GM12891 (cell line): ENCODE measurements at regions not wholly inside any gene's neighbourhood (a gene's known extent, or its start where the extent isn't known, plus 50 kb on each side); places are given as distances from the start of the nearest gene placed in this dataset.

Experiments used
- DNase-seq: peaks from one replicate; pipeline ENCODE4 v3.0.0; 2011; ENCODE audit warnings: low spot score; ENCODE audit not compliant: insufficient read length
- FAIRE-seq: peaks from 2 replicates; lab custom pipeline; 2011; peaks lifted over from hg19 to GRCh38; lab: Jason Lieb, UNC
- PAX5 ChIP-seq: IDR thresholded peaks from 2 replicates; pipeline ENCODE4 v1.6.1; 2011; ENCODE audit warnings: low read length, moderate library complexity, mild to moderate bottlenecking; ENCODE audit not compliant: insufficient read depth, severe bottlenecking
- POLR2A ChIP-seq: IDR thresholded peaks from 2 replicates; pipeline ENCODE4 v1.6.1; 2011; ENCODE audit warnings: low read depth, low read length, control low read depth
- POLR2AphosphoS5 ChIP-seq: IDR thresholded peaks from 2 replicates; pipeline ENCODE4 v1.6.1; 2011; ENCODE audit warnings: low read depth, low read length, control low read depth
- POU2F2 ChIP-seq: IDR thresholded peaks from 2 replicates; pipeline ENCODE4 v1.6.1; 2011; ENCODE audit warnings: low read depth, mild to moderate bottlenecking, control low read depth, low read length, moderate library complexity
- SPI1 ChIP-seq: IDR thresholded peaks from 2 replicates; pipeline ENCODE4 v1.6.1; 2011; ENCODE audit warnings: low read depth, low read length, control low read depth
- TAF1 ChIP-seq: IDR thresholded peaks from 2 replicates; pipeline ENCODE4 v1.6.1; 2011; ENCODE audit warnings: low read depth, low read length, control low read depth

DNA sequence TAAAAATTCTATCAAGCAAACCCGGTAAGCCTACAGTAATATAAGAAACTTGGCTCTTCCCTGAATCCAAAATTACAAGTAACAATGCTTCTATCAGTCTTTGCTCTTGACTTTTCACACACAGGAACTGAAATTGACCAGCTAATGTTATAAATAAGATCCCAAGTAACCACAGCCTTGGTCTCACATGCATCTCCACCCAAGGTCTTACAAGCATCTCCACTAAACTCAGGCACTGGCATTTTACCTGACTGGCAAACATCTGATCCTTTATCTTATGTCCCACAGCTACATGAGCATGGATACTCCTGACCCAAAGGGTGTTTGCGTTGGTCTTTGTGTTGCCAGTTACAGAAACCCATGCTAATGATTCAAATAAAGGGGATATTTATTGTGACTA lies 302.3 kb upstream of the EPHA4 start:
- no peak for DNase-seq
- TF ChIP-seq POLR2A (no peak), POU2F2 (no peak), POLR2AphosphoS5 (no peak), TAF1 (no peak), PAX5 (no peak), SPI1 (no peak)

DNA sequence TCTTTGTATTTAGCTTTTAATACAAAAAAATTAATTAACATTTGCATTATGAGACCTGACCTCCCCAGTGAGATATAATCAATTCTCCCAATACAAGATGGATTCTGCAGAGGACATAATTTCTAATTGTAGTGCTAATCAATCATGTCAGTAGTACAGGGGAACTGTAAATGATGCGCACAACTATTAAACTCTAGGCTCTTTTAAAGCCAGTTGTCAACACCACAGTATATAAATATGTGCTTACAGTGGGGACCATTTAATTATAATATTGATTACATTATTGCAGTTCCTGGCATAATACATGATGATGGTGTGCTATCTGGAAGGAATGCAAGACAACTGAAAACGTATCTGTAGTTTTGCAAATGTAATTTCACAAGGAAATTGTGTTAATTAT lies 285.6 kb upstream of the EPHA4 start:
- TF ChIP-seq POLR2AphosphoS5 (no peak), POU2F2 (no peak), PAX5 (no peak), TAF1 (no peak), POLR2A (no peak), SPI1 (no peak)
- FAIRE-seq = no peak
- DNase-seq = no peak

More for the DNA sequence above, 302.3 kb upstream of the EPHA4 start:
- no peak for FAIRE-seq

DNA sequence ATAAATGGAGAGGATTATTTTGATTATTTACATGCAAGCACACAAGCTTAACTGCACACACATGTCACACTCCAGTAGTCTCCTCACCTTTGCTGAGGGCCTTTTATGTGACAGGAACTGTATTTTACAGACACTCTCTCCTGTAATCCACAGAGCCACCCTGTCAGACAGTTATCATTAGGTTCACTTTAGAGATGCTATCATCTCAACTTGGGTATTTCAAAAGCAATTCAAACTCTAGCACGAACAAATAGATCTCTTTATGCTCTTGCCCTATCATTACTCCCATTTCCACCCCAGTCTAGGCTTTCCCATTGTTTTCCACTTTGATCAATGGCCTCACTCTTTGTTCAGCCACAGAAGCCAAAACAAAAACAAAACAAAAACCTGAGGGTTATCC lies 281.2 kb upstream of the EPHA4 start:
- FAIRE-seq (no peak), DNase-seq (no peak)
- TF ChIP-seq TAF1 (no peak), POLR2AphosphoS5 (no peak), PAX5 (no peak), POLR2A (no peak), SPI1 (no peak), POU2F2 (no peak)

DNA sequence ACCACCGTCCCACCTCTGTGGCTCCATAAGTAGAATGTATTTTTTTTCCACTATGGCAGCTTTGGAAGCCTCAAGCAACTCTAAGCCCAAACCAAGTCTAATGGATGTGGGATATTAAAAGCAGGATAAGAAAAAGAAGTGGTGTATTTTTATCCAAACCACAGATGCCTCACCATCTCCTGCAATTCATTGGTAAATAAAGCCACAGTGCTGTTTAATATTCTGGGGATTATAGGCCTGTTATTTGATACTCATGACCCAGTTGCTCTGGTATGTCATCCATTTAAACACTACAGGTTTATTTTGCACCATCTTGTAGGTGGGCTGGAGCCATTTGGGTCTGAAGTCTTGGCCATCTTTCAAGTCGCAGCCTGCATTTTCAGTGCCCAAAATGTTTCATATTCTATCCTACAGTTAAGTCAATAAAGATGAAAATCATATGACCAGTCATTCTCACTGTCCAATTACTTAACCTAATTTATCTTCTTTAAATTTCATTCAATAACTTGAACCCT lies 279.5 kb upstream of the EPHA4 start:
- no peak for FAIRE-seq
- no peak for TF ChIP-seq PAX5
- no peak for TF ChIP-seq POU2F2
- no peak for TF ChIP-seq POLR2AphosphoS5
- TF ChIP-seq SPI1 = no peak
- TF ChIP-seq POLR2A = no peak
- no peak for TF ChIP-seq TAF1
- no peak for DNase-seq

DNA sequence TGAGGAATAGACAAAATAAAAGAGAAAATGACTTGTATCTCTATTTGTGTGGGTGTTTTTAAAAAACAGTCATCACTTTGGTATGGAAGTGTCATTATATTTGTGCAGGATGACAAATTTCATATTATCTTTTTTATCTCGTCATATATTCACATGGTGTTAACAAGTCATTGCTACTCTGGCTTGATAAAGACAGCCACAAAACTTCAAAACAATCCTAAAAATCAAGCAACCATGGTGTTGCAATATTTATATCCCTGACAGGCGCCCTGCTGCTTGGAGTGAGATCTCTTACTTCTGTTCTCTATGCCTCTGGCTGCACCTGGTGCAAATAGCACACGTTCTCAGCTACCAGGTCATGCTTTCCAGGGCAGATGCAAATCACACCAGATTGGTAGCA lies 278.0 kb upstream of the EPHA4 start:
- TF ChIP-seq POU2F2 (no peak), PAX5 (no peak), POLR2AphosphoS5 (no peak), POLR2A (no peak), TAF1 (no peak), SPI1 (no peak)

DNA sequence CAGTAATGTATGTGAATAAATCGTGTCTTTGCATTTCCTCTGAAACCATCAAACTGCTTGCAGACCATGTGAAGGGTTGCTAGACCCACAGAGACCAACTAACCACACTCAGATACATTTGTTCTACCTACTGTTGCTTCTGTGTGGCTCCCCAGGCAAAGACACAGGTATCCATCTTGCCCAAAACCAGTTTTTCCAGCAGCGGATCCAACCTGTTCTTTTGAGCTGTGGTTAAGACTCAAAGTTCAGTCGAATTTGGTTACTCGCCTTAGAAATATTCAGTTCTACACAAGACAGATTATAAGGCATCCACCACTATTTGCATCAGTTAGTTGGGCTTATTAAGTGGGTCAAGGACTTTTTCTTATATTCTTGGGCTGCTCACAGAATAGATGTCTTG lies 276.2 kb upstream of the EPHA4 start:
- TF ChIP-seq TAF1 (no peak), SPI1 (no peak)
- no peak for DNase-seq
- FAIRE-seq = no peak

More for the DNA sequence above, 278.0 kb upstream of the EPHA4 start:
- DNase-seq (no peak), FAIRE-seq (no peak)

DNA sequence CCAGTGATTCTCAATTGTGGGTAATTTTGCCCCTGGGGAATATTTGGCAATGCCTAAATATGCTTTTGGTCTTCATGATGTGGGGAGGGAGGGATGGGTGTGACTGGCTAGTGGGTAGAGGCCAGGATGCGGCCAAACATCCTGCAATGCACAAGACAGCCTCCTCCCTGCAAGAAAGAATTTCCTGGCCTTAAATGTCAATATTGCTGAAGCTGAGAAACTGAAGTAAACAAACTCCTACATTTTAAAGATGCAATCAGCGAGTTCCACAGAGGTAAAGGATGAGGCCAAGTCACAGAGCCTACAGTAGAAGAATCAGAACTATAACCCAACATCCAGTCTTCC lies 272.9 kb upstream of the EPHA4 start:
- TF ChIP-seq POLR2A (no peak), TAF1 (no peak), POU2F2 (no peak), SPI1 (no peak), POLR2AphosphoS5 (no peak), PAX5 (no peak)
- FAIRE-seq = no peak

DNA sequence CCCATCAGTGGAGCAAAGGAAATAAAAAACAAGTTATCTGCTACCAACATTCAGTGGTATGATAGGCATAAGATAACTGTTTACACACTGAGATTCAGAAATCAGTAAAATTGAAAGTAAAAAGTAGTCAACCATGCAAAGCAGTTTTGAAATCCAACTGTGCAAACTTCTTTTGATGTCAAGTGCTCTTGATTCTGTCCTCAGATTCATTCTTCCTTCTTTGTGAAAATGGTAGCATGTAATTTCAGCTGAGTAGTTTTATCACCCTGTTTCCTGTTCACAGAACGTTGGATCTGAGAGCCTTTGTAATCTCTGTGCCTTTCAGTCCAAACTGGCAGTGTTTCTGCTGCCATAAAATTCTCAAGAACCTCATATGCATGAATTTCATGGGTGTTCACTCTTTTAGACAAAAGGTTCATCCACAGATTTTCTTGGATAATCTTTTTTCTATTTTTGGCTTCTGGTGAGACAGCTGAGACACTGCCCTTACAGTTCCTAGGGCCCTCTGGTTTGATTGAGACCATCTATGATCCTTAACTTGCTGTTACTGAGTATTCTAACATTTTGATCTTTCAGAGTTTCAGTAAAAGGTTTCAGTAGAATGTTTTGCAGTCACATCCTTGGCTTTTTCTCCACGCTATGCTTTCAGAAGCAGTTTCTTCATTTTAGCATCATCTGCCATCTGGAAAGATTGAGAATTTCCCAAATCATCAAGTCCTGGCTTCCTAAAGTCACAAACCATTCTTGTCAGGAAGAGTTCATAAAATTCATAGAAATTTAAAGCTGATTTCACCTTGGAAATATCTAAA lies 272.3 kb upstream of the EPHA4 start:
- FAIRE-seq (no peak), DNase-seq (no peak)
- no peak for TF ChIP-seq TAF1
- no peak for TF ChIP-seq POLR2AphosphoS5
- no peak for TF ChIP-seq POLR2A
- no peak for TF ChIP-seq PAX5
- no peak for TF ChIP-seq POU2F2
- TF ChIP-seq SPI1 = no peak

More for the DNA sequence above, 272.9 kb upstream of the EPHA4 start:
- no peak for DNase-seq

- FAIRE-seq = no peak
- no peak for DNase-seq
- TF ChIP-seq TAF1 = no peak
Observed at GRCh38 chr2:221836095-221836494, 264.0 kb upstream of the EPHA4 start.

DNA sequence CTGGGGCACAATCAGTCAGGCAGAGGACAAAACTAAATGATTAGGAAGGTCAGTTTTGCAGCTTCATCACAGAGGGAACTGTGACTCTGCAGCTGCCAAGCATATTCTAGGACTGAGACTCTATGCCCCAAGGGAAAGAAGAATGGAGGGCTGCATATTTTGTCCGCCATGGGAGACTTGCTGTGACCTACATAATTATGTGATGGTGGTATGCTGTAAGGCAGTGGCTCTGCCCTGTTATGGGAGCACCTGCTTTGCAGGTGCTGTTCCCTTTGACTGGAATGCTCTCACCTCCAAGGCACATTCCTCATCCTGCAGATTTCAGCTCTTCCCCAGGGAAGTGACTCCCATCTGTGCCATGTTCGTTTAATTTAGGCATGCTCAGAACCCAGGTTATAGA lies 261.9 kb upstream of the EPHA4 start:
- TF ChIP-seq POU2F2 (no peak), TAF1 (no peak), SPI1 (no peak), POLR2AphosphoS5 (no peak), PAX5 (no peak), POLR2A (no peak)

DNA sequence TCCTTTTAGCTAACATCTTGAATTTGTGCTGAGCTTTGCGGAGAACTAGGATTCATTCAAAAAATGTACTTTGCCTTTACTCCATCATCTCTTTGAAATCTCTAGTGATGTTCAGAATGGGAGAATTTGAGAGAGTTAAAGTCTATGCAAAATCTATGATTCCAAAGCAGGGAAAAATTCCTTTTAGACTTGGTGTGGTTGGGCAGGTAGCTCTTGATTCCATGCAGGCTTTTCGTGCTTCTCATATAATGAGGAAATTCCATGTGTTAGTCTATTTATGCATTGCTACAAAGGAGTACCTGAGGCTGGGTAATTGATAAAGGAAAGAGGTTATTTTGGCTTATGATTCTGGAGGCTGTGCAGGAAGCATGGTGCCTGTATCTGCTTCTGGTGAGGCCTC lies 258.9 kb upstream of the EPHA4 start:
- TF ChIP-seq PAX5 = no peak
- TF ChIP-seq POU2F2 = no peak
- no peak for TF ChIP-seq TAF1
- no peak for TF ChIP-seq SPI1
- TF ChIP-seq POLR2AphosphoS5 = no peak
- FAIRE-seq = no peak
- DNase-seq = no peak

More for the DNA sequence above, 261.9 kb upstream of the EPHA4 start:
- FAIRE-seq = no peak
- DNase-seq = no peak
